ENCODE measurements at regions not wholly inside any gene's neighbourhood (a gene's known extent, or its start where the extent isn't known, plus 50 kb on each side); places are given as distances from the start of the nearest gene placed in this dataset.

- DNase-seq (peak in 1 of 2 donors; percentile 51), ATAC-seq (ENCODE audit: low FRiP score in 2 of 2) (no peak)
Observed at GRCh38 chr2:240251848-240252190, 111.4 kb upstream of the OTOS start.

GRCh38 chr2:240252191-240252871 is 111.9 kb upstream of the OTOS start:
- Histone ChIP-seq H3K27me3 (no peaks in the 10 kb centered on the region), H3K9me3 (no peaks in the 10 kb centered on the region), H3K27ac (peak overlapping the region in 3 of 4 donors; percentile 62 to 83 (median 81)), H3K4me1 (peaks cover 11 to 25% (median 22%) of the 10 kb centered on the region in 4 donors), H3K36me3 (no peaks in the 10 kb centered on the region), H3K4me3 (no peak overlapping the region)
- TF ChIP-seq POLR2A (IDR thresholded peaks at IDR 0.05) (no peak), EP300 (IDR thresholded peaks at IDR 0.05) (no peak), POLR2AphosphoS5 (IDR thresholded peaks at IDR 0.05) (no peak), CTCF (IDR thresholded peaks at IDR 0.05) (no peak)
- WGBS, 2 donors = 81 to 84% methylated on average over 14 to 20 of the region's 20 CpGs
- DNase-seq = peak in 1 of 2 donors; percentile 50
- ATAC-seq (ENCODE audit: low FRiP score in 2 of 2) = no peak

More at GRCh38 chr2:240251848-240252190, 111.4 kb upstream of the OTOS start:
- H3K27ac ChIP-seq = peak overlapping the region; percentile 62 to 83 (median 76)
- no peaks in the 10 kb centered on the region for H3K36me3 ChIP-seq
- no peaks in the 10 kb centered on the region for H3K27me3 ChIP-seq
- H3K4me3 ChIP-seq = peak overlapping the region in 1 of 4 donors; percentile 19
- peaks cover 11 to 25% (median 22%) of the 10 kb centered on the region in 4 donors for H3K4me1 ChIP-seq
- no peak for TF ChIP-seq POLR2A (IDR thresholded peaks at IDR 0.05)
- no peak for TF ChIP-seq CTCF (IDR thresholded peaks at IDR 0.05)
- no peak for TF ChIP-seq POLR2AphosphoS5 (IDR thresholded peaks at IDR 0.05)
- TF ChIP-seq EP300 (IDR thresholded peaks at IDR 0.05) = no peak
- 72 to 79% methylated on average over 5 to 6 of the region's 6 CpGs for WGBS, 2 donors
- H3K9me3 ChIP-seq = no peaks in the 10 kb centered on the region

GRCh38 chr2:240252872-240253511 is 112.5 kb upstream of the OTOS start:
- DNase-seq (peak in 1 of 2 donors; percentile 47), ATAC-seq (ENCODE audit: low FRiP score in 2 of 2) (no peak)
- no peaks in the 10 kb centered on the region for H3K36me3 ChIP-seq
- H3K4me3 ChIP-seq = no peak overlapping the region
- TF ChIP-seq CTCF (IDR thresholded peaks at IDR 0.05) (no peak), EP300 (IDR thresholded peaks at IDR 0.05) (no peak), POLR2A (IDR thresholded peaks at IDR 0.05) (no peak), POLR2AphosphoS5 (IDR thresholded peaks at IDR 0.05) (no peak)
- WGBS, 2 donors = 89% methylated on average over 14 to 15 of the region's 15 CpGs
- H3K27me3 ChIP-seq = no peaks in the 10 kb centered on the region
- H3K9me3 ChIP-seq = no peaks in the 10 kb centered on the region
- H3K27ac ChIP-seq = peak overlapping the region in 3 of 4 donors; percentile 62 to 83 (median 81)
- H3K4me1 ChIP-seq = peaks cover 11 to 25% (median 22%) of the 10 kb centered on the region in 4 donors

- Histone ChIP-seq H3K4me1 (peaks cover 11 to 25% (median 20%) of the 10 kb centered on the region in 4 donors), H3K36me3 (no peaks in the 10 kb centered on the region), H3K27me3 (no peaks in the 10 kb centered on the region), H3K9me3 (no peaks in the 10 kb centered on the region), H3K27ac (peak overlapping the region in 1 of 4 donors; percentile 81), H3K4me3 (no peak overlapping the region)
- DNase-seq = no peak
- 62 to 85% methylated on average over 5 to 10 of the region's 10 CpGs for WGBS, 2 donors
- no peak for ATAC-seq (ENCODE audit: low FRiP score in 2 of 2)
- no peak for TF ChIP-seq POLR2AphosphoS5 (IDR thresholded peaks at IDR 0.05)
- TF ChIP-seq CTCF (IDR thresholded peaks at IDR 0.05) = no peak
- no peak for TF ChIP-seq POLR2A (IDR thresholded peaks at IDR 0.05)
- no peak for TF ChIP-seq EP300 (IDR thresholded peaks at IDR 0.05)
Observed at GRCh38 chr2:240253583-240254145, 113.2 kb upstream of the OTOS start.
